GM19328 (cell line): ENCODE measurements at regions not wholly inside any gene's neighbourhood (a gene's known extent, or its start where the extent isn't known, plus 50 kb on each side); places are given as distances from the start of the nearest gene placed in this dataset.

Source experiments
- ATAC-seq: cut with Tn5 transposase; IDR thresholded peaks from one replicate; pipeline ENCODE4 v1.9.1; 2021; ENCODE audit warnings: mild to moderate bottlenecking, moderate library complexity; ENCODE audit not compliant: unreplicated experiment

DNA sequence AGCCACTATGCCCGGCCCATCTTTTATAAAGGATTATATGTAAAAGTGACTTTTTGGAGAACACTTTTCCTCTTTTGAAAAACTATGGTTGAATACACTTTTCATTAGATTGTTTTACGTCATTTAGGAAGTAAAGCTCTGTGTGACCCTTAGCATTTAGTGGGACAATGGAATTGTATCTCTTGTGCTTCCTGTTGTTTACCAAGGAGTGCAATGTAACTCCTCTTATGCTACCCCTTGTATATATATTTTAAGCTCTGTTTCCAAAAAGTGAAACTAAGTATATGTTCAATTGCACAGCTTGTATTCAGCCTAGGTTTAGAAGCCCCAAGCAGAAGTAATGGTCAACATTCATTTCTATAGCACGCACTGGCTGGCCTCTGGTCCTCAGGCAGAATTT, 183.1 kb upstream of the CITED2 start:
- no peak for ATAC-seq

DNA sequence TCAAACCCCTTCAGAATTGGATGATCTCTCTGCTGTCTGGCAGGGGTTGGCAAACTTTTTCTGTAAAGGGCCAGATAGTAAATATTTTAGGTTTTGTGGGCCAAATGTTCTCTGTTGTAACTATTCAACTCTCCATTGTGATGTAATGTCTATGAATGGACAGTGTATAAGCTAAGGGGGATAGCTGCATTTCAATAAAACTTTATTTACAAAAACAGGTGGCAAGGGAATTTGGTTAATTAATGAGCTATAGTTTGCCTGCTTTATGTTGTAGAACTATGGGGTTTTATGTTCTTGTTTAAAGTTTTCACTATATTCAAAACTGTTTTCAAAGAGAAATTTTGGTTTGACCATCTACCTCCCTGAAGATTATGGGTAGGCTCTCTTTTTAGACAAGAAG, 182.1 kb upstream of the CITED2 start:
- ATAC-seq, result no peak

DNA sequence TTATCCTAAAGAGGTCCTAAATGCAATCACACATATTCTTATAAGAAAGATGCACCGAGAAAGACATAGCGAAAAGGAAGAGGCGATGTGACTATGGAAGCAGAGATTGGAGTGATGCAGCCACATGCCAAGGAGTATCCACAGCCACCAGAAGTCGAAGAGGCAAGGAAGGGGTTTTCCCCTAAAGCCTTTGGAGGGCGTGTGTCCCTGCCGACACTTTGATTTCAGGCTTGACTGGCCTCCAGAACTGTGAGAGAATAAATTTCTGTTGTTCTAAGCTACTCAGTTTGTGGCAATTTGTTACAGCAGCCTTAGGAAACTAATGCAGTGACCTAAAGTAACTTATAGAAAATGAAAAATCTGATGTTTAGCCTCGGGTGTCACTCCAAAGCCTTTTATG, 179.5 kb upstream of the CITED2 start:
- no peak for ATAC-seq

DNA sequence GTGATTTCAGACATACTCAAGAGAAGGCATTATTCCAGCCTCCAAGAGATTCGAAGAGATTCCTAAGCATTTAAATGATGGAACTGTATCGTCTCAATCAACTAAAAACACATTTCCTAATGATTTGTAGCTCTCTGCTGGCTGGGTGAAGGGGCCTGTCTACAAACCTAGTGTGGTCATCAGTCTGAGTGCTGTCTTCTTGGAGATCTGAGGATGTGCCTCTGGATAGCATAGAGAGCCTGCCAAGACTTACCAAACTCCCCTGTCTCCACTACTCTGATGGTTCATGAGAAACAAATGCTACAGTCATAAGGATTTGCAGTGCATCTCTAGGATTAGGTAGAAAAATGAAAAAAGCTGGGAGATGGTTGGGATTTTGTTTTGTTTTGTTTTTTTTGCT, 176.9 kb upstream of the CITED2 start:
- ATAC-seq, result no peak

DNA sequence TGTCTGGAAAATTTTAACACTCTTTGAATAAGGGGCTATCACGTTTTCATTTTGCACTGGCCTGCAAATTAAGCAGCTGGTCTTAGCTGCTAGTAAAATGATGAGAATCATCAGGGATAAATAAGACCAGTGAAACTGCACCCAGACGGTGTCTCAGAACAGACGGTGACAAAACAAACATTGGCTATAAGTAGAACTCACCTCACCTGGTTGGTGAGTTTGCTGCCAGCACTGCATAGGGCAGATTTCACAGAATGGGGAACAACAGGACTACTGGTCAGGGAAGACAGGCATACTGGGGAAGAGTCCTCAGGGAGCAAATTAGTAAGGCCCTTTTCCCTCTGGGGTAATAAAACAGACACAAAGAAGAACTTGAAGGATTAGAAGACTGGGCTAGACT, 175.9 kb upstream of the CITED2 start:
- no peak for ATAC-seq

DNA sequence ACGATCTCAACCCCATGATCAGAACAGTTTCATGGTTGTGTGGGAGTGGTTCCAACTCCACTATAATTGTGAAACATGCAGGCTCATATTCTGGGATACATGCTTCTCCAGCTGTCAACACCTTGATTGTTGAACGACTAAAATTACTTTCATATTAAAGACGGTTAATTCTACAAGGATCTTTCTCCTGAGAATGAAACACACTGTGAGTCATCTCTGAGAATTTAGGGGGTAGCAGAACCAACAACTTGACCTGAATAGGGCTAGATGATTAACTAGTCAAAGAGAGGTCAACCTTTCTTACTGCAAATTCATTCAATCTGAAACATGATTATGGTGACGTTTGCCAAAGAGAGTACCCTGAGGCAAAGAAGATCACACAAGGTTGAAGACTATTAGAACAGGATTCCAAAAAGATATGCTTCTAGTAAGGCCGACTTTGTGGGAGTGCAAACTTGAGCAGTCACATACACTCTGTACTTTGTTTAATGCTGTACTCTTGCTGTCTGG, 175.2 kb upstream of the CITED2 start:
- no peak for ATAC-seq

DNA sequence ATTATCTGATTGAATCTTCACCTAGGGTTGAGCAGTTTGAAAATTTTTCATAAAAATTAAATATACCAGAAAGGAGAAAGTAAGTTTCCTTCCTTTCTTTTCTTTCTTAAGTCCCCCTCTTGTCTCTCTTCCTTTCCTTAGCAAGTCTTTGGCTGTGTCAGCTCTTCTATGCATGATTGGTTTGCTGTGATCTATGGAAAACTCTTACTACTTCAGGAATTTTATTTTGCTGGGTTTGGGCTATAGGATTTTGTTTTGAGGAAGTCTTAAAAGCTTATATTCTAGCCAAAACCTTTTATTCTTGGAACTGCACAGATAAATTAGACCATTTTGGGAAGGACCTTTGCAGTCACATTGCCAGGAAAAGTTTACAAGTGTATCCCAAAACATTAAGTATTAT, 173.4 kb upstream of the CITED2 start:
- ATAC-seq, result no peak

DNA sequence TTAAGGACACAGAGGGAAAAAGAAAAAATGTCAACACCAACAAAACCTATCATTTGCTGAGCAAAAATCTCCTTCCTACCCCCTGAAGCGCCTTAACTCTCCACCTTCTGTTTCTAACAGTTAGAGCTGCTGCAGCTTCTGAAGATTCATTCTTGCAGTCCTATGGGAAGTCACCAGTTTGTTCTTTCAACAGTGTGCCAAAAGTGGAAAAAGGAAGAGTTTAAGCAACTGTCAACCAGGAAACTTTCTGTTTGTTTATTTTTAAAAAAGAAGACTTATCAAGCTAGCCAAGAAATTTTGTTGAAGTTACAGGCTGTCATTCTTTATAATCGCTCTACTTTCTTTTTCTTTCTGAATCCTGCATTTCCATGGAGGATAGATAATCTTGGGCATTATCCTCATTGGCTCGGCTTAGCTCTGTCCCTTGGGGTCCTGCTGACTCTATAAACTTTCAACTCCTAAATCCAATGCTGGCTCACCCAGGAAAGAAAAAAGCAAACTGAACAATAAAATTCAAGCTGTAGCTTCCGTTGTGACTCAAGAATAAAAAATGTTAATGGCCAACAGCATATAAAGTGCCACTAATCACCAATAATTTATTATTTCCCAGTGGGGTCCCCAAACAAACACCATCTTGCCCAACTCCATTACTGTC, 172.8 kb upstream of the CITED2 start:
- no peak for ATAC-seq

DNA sequence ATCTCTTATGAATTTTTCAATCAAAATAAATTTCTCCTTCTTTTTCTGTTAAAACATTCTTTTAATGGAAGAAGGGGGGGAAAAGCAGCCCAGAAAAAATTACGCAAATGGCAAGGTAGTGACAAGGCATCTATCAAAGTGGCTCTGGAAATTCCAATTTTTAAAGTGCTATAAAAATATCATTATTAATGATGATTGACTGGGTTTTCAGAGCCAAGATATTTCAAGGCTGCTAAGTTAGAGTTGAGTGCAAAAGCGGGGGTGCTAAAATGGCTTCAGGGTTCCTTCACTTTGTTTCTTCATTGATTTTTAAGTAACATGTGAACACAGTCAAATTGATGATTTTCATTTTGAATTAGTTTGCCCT, 171.6 kb upstream of the CITED2 start:
- no peak for ATAC-seq

DNA sequence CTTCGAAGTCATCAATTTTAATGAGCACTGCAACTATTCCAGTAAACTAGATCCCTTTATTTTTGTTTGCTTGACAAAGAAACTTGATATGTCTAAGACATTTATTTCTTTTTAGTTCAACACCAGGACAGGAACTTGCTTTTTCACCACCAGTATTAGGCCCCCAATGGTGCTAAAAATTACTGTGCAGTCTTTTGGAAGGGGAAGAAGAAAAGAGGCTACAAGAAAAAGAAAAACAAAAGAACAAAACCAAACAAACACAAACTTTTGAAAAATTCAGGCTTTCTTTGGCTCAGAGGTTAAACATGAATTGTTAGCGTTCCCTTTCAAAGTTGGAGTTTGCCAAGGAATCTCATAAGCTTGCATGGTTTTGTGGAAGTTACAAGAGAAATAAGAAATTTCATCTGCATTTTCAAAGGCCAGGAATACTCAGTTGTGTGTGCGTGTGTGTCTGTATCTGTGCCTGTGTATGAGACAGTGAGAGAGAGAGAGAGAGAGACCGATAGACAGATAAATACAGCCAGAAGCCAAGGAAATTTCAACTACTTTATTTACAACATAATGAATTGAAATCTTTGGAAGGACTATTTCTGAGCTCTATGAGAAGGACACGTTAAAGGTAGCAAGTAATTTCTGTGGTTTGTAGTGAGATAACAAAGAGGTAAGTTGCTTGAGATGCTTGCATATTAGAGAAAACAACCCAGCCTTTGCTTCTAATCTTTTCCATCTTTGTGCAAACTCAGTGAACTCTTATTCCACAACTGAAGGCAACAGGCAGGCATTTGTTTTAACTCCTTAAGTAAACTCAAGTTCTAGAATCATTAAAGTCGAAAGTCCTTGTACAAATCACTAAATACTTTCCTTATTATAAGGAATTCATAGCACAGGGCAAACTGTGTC, 171.0 kb upstream of the CITED2 start:
- no peak for ATAC-seq

DNA sequence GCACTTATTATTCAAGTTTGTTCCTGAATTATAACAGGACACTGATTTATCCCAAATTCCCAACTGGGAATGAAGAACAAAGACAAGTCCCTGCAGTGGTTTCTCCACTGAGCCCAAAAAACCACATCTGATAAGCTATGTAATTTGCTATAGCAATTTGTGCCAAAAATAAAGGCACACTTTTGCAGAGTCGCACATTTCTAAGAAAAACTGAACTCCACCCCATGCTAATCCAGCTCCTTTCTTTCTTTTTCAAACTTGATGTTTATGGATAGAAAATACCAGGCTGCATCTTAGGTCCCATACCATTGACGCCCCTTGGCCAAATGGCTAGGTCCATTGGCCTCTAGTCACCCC, 170.2 kb upstream of the CITED2 start:
- ATAC-seq, result no peak

DNA sequence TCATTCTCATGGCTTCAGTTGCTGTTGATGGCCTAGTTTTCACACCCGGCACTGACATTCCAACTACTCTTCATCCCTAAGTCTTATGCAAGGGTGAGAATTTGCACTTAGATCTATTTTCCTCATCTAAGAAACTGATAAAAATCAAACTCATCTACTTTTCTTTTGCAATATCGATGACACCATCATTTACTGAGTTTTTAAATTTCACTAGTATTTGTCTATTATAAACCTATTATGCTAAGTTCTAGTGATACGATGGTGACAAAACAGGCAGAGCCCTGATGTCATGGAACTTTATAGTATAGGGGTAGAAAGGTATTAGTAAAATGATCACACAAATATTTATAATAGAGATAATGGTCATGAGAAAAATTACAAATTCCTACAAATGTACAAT, 167.9 kb upstream of the CITED2 start:
- ATAC-seq, result no peak

DNA sequence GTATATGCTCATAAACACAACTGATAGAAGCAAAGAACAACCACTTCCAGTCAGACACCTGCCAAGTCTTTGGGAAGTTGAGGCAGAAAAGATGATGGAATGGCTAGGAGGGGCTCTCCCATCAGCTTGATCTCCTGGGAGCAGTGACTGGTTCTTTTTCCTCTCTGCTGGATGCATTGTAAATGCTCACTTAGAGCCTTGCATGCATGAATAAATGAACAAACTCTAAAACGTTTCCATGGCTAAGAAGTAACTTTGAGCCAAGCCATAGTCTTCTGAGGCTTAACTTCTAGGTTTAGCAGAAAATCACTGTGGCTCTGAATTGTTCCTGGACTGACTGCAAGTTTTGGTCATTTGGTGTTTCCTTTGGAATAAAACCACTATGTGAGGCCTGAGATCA, 166.4 kb upstream of the CITED2 start:
- ATAC-seq, result no peak

DNA sequence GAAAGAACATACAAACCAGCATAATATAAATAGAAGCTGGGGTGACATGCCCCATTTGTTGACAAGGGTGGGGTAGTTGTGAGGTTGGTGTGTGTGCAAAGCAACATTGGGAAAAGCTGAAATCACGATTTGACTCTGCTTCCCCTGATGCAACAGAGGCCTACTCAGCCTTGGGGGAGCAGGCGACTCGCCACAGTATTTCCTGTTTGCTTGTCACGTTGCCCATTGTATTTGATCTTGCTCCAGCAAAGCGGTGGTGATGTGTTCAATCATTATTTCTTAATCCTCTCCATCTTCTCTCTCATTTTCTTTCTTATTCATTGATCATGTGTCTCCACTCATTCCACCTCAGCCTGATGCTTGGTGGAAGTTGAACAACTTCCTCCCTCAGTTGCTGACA, 165.8 kb upstream of the CITED2 start:
- no peak for ATAC-seq

DNA sequence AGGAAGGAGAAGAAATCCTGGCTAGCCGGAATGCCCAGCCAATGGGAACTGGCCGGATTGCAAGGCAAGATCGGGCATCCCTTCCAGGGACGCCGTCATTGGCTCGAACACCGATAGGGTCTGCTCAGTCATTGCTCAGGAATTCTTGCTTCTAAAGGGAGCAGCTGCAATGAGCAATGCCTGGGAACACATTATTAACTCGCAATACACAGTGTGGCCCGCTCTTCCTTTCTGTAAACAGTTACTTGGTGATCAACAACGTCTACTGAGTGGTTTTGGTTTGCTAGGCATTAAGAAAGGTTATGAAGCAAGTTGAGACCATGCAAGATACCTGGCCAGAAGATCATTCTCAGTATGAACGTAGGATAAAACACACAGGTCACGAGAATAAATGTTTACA, 165.4 kb upstream of the CITED2 start:
- no peak for ATAC-seq

DNA sequence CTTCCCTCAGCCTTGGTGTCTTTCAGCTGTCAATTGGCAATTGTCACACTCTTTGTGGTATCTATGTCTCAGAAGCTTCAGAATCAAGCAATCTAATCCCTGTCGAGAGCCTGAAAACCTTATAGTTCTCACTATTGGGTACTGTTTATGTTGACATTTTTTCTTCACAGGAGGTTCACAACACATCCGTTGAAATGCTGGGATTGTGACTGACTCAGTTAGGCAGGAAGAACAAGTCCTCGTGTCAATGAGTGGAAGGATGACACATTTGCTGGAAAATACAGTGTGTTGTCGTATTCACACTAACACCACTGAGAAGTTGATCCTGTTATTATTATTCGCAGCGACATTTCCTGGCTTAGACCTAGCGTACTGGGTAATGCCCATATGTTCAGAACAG, 163.9 kb upstream of the CITED2 start:
- no peak for ATAC-seq

DNA sequence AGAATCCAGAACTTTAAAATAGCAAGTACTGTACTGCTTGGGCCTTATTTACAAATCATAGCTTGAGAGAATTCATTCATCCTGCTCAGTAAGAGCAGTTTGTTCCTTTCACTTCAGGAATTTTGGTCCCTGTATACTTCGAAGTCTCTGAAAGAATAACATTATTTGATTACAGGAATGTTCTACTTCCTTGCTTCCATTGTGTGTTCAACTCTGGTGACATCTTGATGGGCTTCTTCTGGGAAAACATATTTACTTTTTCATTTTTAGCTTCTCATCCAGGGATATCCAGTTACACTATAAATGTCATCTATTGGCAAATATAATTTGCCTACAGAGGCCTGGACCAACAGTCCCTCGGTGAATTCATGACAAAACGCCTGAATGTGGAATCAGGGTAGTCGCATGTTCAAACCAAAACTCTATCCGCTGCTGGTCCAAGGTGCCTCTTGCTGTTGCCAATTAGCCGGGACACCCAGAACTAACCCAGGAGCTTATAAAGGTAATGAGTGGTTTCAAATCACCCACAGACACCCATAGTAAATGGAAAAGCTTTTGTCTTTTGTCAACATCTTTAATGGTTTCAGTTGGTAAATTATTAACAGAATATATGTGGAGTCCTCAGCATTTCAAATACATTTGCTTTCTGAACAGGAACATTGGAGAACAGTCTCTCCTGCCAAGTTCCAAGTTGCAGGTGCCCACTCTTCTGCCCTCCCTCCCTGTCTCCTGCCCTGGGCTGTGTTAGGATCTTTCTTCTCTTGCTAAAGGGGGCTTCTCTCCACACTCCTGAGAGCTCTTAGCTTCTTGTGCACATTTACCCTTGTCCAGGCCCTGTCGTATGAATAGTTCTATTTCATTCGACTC, 162.5 kb upstream of the CITED2 start:
- ATAC-seq, result no peak

DNA sequence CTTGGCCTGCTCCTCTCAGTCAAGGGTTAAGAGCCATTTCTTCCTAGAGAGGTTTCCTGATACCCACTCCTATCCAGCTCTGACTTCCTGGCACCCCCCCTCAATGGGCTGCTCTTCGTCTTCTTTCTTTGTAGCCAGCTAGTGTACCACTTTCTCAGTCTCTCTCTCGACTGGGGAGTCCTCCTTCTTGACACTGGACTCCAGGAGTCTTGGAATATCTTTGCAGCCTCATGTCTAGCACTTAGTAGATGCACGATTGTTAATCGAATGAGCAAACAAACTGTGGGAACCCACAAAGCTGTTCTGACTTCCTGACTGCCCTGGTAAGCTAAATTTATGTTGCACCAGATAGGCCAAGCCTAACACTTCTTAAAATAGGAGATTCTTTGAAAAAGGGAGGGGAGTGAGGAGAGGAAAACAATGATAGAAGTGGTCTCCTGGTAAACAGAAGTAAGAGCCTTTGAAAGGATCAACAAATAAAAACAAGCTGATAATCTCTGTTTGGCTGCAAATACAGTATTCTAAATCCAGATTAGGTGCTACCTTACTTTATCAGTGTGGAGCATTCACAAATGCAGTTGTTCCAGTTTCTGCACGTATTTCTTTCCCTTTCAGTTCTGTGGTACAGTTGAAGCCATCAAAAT, 160.1 kb upstream of the CITED2 start:
- ATAC-seq, result no peak

DNA sequence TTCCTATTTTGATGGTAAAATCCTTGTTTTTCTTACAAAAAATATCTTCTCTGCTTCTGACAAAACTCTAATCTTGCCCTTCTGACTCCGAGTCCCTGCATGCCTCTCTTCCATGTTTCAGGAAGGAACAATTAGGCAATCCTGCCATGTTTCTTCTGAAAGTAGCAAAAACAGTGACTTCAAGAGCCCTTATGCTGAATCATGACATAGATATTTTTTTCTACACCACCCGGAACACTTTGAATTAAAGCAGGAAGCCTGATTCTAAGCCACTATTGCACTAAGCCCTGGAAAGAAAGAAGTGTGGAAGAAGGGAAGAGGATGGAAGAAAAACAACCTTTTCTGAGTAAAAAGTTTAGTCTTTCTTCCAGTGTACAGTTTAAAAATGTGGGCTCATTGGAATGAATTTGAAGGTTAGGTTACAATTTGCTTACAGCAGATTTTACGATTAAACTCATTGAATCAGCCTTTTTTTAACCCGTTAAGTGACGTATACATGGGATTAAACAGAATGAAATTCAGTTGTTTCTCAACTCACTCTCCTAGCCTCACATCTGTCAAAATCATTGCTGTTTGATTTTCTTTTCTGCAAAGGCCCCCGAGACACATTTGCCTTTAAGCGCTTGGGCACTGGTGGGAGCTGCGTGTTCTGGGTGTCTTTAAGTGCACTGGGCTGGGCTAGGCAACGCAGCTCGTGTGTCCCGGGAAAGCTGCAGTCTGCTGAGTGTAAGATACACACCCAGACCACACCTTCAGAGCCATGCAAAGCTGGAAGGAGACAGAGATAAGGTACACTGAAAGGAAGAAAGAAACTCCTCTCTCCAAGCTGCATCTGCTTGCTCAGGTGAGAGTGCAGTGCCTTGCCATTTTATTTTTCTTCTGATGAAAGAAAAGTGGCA, 159.4 kb upstream of the CITED2 start:
- ATAC-seq, result no peak

DNA sequence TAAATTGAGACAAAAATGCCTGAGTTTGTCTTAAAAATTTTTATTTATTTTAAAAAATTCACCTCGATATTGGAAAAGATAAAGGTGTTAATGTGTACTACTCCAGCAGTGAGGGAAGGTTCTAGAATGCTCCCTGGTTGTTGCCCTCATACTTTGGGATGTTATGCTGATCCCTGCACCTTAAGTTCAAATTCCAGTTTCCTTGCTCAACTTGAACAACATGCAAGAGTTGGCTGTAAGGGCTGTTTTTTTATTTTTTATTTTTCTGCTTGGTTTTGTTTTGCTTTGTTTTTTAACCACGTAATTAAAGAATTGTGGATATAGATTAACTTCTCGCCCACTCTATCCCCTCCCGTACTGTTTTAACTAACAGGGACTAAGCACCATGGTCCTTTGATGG, 158.7 kb upstream of the CITED2 start:
- no peak for ATAC-seq
